ENCODE measurements at regions not wholly inside any gene's neighbourhood (a gene's known extent, or its start where the extent isn't known, plus 50 kb on each side); places are given as distances from the start of the nearest gene placed in this dataset.

DNA sequence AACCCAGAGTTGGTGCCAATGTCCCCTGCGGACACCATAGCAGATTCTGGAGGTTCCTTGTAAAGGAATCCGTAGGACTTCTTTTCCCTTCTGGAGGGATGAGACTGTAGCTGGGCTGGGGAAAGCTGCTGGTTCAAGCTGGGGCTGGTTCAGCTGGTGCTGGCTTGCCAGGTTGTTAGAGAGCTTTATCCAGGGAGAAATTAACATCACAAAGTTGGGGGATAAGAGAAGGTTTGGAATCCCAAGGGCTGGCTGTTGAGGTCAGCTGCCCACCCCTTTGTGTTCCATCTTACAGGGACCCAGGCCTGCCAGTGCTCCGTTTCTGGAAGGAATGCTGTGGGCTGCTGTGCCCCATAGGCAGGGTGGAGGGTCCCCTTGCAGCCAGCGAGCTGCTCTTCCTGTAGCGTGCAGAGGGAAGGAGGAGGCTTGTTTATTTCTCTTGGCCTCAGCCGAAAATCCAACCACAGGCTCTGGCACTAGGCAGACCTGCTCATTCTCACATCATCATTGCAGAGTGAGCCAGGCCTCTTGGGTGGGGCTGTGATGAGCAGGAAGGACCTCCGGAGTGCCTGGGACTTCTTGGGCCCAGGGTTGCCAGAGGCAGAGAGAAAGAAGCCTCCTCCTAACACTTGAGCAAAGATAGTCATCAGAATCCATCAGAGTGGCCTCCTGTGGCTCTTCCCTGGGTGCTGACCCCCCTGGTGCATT lies 251.1 kb downstream of the SEC14L1 start:
- Mint-ChIP-seq H3K27ac (peak overlapping the region; percentile 92), H3K4me1 (ENCODE audit: low read depth) (peaks cover 89% of the 10 kb centered on the region), H3K9me3 (ENCODE audit: insufficient read depth) (no peaks in the 10 kb centered on the region), H3K36me3 (ENCODE audit: low read depth) (peaks cover 57% of the 10 kb centered on the region), H3K4me3 (peak overlapping the region; percentile 84), H3K27me3 (ENCODE audit: low read depth) (no peaks in the 10 kb centered on the region)
- peak; percentile 54 for ATAC-seq
- DNase-seq = peak; percentile 84
- POLR2A ChIA-PET = interaction anchor here (0.8 to 6.9 kb wide), 8 partner anchors 8 to 58 kb away, joined by 3 to 54 read pairs (median 6); no protein-coding TSS in a partner anchor
- CTCF ChIA-PET = interaction anchor here (1.0 to 7.3 kb wide), 7 partner anchors 8 to 103 kb away, joined by 3 to 73 read pairs (median 9); no protein-coding TSS in a partner anchor

DNA sequence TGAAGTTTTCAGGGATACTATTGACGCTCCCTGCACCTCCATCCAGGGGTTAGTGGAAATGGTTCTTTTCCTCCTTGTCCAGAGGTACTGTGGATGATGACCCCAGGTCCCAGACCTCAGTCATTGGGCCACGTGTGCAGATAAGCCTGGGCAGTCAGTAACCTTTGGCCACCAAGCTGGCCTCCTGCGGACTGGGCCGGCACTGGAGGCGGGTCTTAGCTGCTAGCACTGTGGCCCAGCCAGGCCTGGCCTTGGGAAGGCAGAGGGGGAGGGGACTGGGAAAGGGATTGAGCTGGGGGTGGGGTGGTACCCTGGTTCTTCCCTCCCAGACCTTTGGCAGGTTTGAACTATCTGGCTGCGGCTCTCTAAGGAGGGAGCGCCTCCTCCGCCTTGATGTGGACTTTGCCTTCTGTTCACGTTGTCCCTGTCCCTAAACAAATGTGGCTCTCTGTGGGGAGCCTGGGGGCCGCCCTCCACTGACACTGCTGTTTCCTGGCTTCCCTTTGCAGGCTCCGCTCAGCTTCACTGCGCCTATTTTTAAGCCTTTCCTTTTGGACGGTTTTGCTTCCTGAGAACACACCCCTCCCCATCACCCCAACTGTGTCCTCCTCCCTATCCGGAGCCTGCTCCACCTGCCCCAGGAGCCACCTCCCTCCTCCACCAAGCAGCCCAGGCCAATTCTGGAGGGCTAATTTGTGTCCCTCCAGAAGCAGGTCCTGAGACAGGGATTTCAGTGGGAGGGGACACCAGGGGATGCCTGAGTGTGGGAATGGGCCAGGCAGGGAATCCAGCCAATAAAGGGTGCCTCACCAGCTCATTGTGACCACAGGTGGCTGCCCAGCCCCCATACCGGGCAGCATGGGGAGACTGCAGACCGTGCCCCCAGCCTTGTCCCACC lies 251.9 kb downstream of the SEC14L1 start:
- Mint-ChIP-seq H3K4me1 (ENCODE audit: low read depth) (peaks cover 89% of the 10 kb centered on the region), H3K27ac (peak overlapping the region; percentile 92), H3K27me3 (ENCODE audit: low read depth) (no peaks in the 10 kb centered on the region), H3K4me3 (peak overlapping the region; percentile 84), H3K36me3 (ENCODE audit: low read depth) (peaks cover 56% of the 10 kb centered on the region), H3K9me3 (ENCODE audit: insufficient read depth) (no peaks in the 10 kb centered on the region)
- ChIA-PET POLR2A (interaction anchor here (0.9 to 6.9 kb wide), 7 partner anchors 7 to 33 kb away, joined by 3 to 54 read pairs (median 7); no protein-coding TSS in a partner anchor), CTCF (interaction anchor here (1.7 to 7.3 kb wide), 4 partner anchors 8 to 61 kb away, joined by 9 to 73 read pairs (median 42); no protein-coding TSS in a partner anchor)
- DNase-seq (no peak), ATAC-seq (no peak)

DNA sequence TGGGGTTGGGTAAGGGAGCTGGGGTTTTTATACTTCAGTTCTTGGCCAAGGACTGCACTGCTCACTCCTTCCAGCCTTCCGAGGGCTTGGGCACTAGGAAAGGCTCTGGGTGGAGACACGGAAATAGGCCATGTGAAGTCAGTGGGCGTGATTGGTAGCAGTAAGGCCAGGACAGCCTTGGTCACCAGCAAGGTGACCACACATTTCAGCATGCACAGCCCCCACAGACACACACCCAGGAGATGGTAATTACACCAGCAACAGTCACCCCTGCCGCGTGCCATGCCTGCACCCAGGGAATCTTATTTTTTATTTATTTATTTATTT lies 252.5 kb downstream of the SEC14L1 start:
- H3K36me3 Mint-ChIP-seq (ENCODE audit: low read depth) = peaks cover 55% of the 10 kb centered on the region

DNA sequence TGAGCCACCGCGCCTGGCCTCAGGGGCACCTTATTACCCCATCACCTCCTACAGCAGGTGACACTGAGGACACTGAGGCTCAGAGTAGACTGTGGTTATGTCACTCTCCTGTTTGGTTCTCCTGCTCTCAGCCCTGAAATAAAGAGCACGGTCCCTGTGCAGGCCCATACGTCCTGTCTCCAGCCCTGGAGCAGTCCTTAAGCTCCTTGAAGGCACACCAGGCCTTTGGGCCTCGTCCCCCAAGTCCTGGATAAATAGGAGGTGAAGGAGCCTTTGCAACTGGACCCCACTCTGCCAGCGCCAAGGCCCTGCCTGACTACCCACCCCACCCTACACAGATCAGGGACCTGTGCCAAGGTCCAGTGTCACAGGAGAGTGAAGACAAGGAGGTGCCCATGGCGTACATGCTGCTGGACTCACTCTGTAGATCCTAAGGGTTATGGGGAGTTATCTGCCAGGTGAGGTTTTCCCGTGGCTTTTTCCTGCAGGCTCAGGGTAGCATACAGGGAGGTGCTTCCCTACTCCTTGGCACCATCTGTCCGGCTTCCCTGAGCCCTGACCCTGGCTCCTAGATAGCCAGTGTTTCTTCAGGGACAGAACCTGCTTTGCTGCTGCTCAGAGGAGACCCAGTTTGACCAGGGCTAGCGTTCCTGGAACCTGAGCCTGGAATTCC lies 253.2 kb downstream of the SEC14L1 start:
- Mint-ChIP-seq H3K4me3 (no peak overlapping the region), H3K36me3 (ENCODE audit: low read depth) (peaks cover 60% of the 10 kb centered on the region), H3K27ac (peak overlapping the region; percentile 57), H3K4me1 (ENCODE audit: low read depth) (peaks cover 90% of the 10 kb centered on the region), H3K27me3 (ENCODE audit: low read depth) (no peaks in the 10 kb centered on the region), H3K9me3 (ENCODE audit: insufficient read depth) (no peaks in the 10 kb centered on the region)
- POLR2A ChIA-PET = interaction anchor here (0.6 kb wide), 1 partner anchor 77 kb away, joined by 3 read pairs; no protein-coding TSS in a partner anchor
- ATAC-seq (no peak), DNase-seq (no peak)
- CTCF ChIA-PET = no interaction called here

More for the DNA sequence above, 252.5 kb downstream of the SEC14L1 start:
- H3K27ac Mint-ChIP-seq = peak overlapping the region; percentile 92
- POLR2A ChIA-PET = interaction anchor here (1.1 to 6.9 kb wide), 2 partner anchors 11 to 18 kb away, joined by 3 to 54 read pairs; no protein-coding TSS in a partner anchor
- H3K4me1 Mint-ChIP-seq (ENCODE audit: low read depth) = peaks cover 90% of the 10 kb centered on the region
- no peak overlapping the region for H3K4me3 Mint-ChIP-seq
- no peaks in the 10 kb centered on the region for H3K27me3 Mint-ChIP-seq (ENCODE audit: low read depth)
- ATAC-seq (no peak), DNase-seq (no peak)
- CTCF ChIA-PET = interaction anchor here (7.3 kb wide), 1 partner anchor 7 kb away, joined by 73 read pairs; no protein-coding TSS in a partner anchor
- H3K9me3 Mint-ChIP-seq (ENCODE audit: insufficient read depth) = no peaks in the 10 kb centered on the region

DNA sequence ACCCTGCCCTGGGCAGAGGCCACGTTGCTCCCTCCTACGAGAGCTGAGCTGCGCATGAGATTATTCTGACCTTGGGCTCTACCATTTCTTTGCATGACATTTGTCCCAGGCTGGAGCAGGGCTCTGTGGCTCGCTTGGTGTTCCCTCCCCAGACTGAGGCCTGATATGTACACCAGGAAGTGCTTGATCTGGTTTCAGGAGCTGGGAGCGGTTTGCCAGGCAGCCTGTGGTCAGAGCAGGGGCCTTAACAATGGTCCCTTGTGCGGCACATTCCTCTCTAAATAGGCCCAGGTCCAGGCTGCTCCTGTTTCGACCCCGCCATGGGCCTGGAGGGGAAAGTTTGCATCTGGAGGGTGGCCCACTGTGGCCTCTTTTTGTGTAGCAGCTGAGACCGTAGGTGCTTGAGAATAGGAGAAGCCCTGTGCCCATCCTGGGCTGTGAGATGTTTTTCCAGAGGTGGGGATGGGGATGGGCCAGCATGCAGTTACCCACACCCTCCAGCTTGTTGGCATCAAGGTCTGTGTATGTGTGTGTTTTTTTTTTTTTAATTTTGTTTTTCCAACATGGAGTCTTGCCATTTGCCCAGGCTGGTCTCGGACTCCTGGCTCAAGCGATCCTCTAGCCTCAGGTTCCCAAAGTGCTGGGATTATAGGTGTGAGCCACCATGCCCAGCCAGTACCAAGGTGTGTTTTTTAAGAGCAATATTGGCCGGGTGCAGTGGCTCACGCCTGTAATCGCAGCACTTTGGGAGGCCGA lies 253.9 kb downstream of the SEC14L1 start:
- Mint-ChIP-seq H3K9me3 (ENCODE audit: insufficient read depth) (no peaks in the 10 kb centered on the region), H3K4me3 (peak overlapping the region; percentile 8), H3K36me3 (ENCODE audit: low read depth) (peaks cover 59% of the 10 kb centered on the region), H3K4me1 (ENCODE audit: low read depth) (peaks cover 90% of the 10 kb centered on the region), H3K27ac (peak overlapping the region; percentile 57), H3K27me3 (ENCODE audit: low read depth) (no peaks in the 10 kb centered on the region)
- ATAC-seq (no peak), DNase-seq (no peak)
- POLR2A ChIA-PET = no interaction called here
- CTCF ChIA-PET = no interaction called here

DNA sequence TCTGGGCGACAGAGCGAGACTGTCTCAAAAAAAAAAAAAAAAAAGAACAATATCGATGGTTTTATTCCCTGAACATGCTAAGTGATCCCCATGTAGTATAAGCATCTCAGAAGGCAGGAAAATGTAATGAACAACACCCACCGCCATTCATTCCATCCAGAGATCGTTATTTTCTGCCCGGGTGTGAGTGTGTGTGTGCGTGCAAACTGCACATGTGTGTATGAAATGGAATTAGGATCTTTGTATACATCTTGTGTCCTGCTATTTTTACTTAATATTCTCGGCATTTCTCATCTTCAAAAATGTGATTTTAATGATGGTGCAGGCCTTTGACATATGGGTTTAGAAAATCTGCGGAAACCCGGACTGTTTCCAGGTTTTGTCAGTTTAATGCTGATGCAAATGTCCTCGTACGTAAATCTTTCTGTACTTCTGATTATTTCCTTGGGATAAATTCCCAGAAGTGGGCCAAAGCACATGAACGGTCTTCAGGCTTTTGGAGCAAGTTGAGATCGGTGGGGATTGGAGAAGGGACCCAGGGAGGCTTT lies 254.8 kb downstream of the SEC14L1 start:
- H3K36me3 Mint-ChIP-seq (ENCODE audit: low read depth) = peaks cover 60% of the 10 kb centered on the region
- no peak overlapping the region for H3K4me3 Mint-ChIP-seq
- H3K27me3 Mint-ChIP-seq (ENCODE audit: low read depth) = no peaks in the 10 kb centered on the region
- ChIA-PET POLR2A (no interaction called here), CTCF (interaction anchor here (0.6 to 1.5 kb wide), 3 partner anchors 25 to 46 kb away, joined by 3 to 4 read pairs (median 3); no protein-coding TSS in a partner anchor)
- H3K4me1 Mint-ChIP-seq (ENCODE audit: low read depth) = peaks cover 91% of the 10 kb centered on the region
- H3K27ac Mint-ChIP-seq = peak overlapping the region; percentile 48
- no peaks in the 10 kb centered on the region for H3K9me3 Mint-ChIP-seq (ENCODE audit: insufficient read depth)
- no peak for DNase-seq
- ATAC-seq = no peak

DNA sequence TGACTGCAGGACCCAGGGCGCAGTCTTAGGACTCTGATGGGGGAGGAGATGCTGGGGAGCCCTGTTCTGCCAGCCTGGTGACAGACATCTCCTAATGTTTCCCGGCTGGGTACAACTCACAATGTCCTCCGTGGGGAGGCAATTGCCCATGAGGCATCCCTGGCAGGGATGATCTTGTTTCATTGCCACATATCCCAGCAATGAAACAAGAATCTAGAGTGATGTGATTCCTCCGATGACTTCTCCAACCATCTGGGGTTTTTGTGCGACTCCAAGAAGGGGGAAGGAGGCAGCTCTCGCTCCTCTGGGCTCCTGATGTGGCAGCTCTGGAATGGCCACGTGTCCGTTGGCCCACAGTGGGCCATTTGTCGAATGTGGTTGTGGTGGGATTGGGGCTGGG lies 255.8 kb downstream of the SEC14L1 start:
- POLR2A ChIA-PET = interaction anchor here (1.0 to 1.1 kb wide), 2 partner anchors 19 to 20 kb away, joined by 3 to 4 read pairs; no protein-coding TSS in a partner anchor
- DNase-seq (no peak), ATAC-seq (no peak)
- H3K4me3 Mint-ChIP-seq = no peak overlapping the region
- peak overlapping the region; percentile 26 for H3K27ac Mint-ChIP-seq
- H3K4me1 Mint-ChIP-seq (ENCODE audit: low read depth) = peaks cover 91% of the 10 kb centered on the region
- CTCF ChIA-PET = interaction anchor here (1.2 to 1.7 kb wide), 3 partner anchors 24 to 65 kb away, joined by 3 to 6 read pairs (median 4); no protein-coding TSS in a partner anchor
- H3K9me3 Mint-ChIP-seq (ENCODE audit: insufficient read depth) = no peaks in the 10 kb centered on the region
- peaks cover 58% of the 10 kb centered on the region for H3K36me3 Mint-ChIP-seq (ENCODE audit: low read depth)
- no peaks in the 10 kb centered on the region for H3K27me3 Mint-ChIP-seq (ENCODE audit: low read depth)

DNA sequence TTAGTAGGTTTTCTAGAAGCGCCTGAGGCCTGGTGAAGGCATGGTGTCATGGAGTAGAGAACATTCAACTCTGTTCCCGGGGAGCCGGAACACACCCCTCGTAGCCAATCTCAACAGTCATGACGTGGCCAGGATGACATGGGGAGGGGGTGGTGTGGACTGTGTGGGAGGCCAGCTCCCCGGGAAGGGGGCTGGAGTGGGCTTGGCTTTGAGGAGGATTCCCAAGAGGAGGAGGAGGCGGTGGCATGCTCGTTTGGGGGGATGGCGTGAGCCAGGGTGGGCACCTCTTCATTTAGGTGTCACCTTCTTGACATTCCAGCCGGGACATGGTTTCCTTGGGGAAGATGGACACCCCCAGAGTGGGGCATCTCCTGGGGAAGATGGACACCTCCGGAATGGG lies 257.5 kb downstream of the SEC14L1 start:
- Mint-ChIP-seq H3K9me3 (ENCODE audit: insufficient read depth) (no peaks in the 10 kb centered on the region), H3K27me3 (ENCODE audit: low read depth) (no peaks in the 10 kb centered on the region), H3K27ac (peak overlapping the region; percentile 43), H3K4me1 (ENCODE audit: low read depth) (peaks cover 91% of the 10 kb centered on the region), H3K4me3 (no peak overlapping the region), H3K36me3 (ENCODE audit: low read depth) (peaks cover 66% of the 10 kb centered on the region)
- no peak for DNase-seq
- no peak for ATAC-seq
- POLR2A ChIA-PET = interaction anchor here (3.4 kb wide), 1 partner anchor 8 kb away, joined by 25 read pairs; no protein-coding TSS in a partner anchor
- CTCF ChIA-PET = interaction anchor here (1.2 to 3.4 kb wide), 2 partner anchors 16 to 22 kb away, joined by 3 to 51 read pairs; no protein-coding TSS in a partner anchor

DNA sequence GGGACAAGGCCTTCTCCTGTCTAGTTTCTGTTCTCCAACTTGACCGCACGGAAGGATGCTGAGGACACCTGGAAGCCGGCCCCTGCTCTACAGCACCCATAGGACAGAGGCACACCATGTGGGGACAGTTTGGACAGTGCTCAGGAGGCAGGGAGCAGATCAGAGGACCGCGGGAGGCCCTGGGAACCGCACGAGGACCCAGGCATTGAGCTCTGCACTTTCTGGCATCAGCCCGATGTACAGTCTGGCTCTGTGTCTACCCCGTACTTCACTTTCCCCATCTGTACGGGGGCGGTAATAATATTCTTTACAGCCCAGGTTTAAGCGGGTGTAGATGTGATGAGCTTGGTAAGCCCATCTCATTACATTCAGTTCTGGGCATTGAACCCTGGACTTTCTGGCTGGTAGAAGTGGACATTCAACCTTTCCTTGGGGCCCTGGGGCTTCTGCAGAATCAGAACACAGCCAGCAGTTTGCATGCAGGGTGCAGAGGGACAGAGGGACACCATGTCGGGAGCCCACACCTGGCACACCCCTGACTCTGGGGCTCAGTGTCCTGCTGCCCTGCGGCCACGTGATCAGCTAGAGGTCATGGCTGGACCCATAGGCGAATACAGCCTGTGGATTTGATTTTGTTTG lies 258.7 kb downstream of the SEC14L1 start:
- H3K4me3 Mint-ChIP-seq = no peak overlapping the region
- peaks cover 94% of the 10 kb centered on the region for H3K4me1 Mint-ChIP-seq (ENCODE audit: low read depth)
- ATAC-seq = no peak
- peak overlapping the region; percentile 96 for H3K27ac Mint-ChIP-seq
- CTCF ChIA-PET = interaction anchor here (0.8 to 8.0 kb wide), 26 partner anchors 10 to 621 kb away, joined by 3 to 149 read pairs (median 8); no protein-coding TSS in a partner anchor
- POLR2A ChIA-PET = interaction anchor here (0.6 to 3.4 kb wide), 13 partner anchors 9 to 731 kb away, joined by 3 to 25 read pairs (median 4); partner anchors contain the start of gene TMC8
- peaks cover 74% of the 10 kb centered on the region for H3K36me3 Mint-ChIP-seq (ENCODE audit: low read depth)
- DNase-seq = no peak
- H3K9me3 Mint-ChIP-seq (ENCODE audit: insufficient read depth) = no peaks in the 10 kb centered on the region
- H3K27me3 Mint-ChIP-seq (ENCODE audit: low read depth) = no peaks in the 10 kb centered on the region

DNA sequence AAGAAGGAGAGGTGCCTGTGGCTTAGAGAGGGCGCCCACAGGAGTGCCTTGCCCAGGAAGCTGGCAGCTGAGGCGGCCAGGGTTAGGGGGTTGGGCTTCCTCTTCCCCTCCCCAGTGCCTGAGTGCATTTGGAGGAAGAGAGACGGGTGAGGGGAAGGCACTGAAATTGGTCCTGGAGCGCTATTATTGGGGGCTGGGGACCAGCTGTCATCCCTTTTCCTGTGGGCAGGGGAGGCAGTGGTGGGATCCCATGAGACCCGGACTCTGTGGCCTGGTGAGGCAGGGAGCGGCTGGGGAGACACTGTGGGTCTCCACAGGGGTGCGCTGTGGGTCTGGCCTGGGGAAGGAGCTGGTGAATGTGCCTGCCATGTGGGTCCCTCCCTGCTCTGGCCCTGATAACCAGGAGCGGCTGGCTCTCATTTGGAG lies 259.7 kb downstream of the SEC14L1 start:
- peak overlapping the region; percentile 96 for H3K27ac Mint-ChIP-seq
- peak overlapping the region; percentile 81 for H3K4me3 Mint-ChIP-seq
- POLR2A ChIA-PET = interaction anchor here (0.6 to 3.4 kb wide), 19 partner anchors 10 to 244 kb away, joined by 3 to 25 read pairs (median 4); no protein-coding TSS in a partner anchor
- H3K27me3 Mint-ChIP-seq (ENCODE audit: low read depth) = no peaks in the 10 kb centered on the region
- peaks cover 80% of the 10 kb centered on the region for H3K36me3 Mint-ChIP-seq (ENCODE audit: low read depth)
- DNase-seq (peak; percentile 82), ATAC-seq (peak; percentile 77)
- H3K4me1 Mint-ChIP-seq (ENCODE audit: low read depth) = peaks cover 100% of the 10 kb centered on the region
- CTCF ChIA-PET = interaction anchor here (0.6 to 8.0 kb wide), 38 partner anchors 11 to 726 kb away, joined by 3 to 149 read pairs (median 6); no protein-coding TSS in a partner anchor
- H3K9me3 Mint-ChIP-seq (ENCODE audit: insufficient read depth) = no peaks in the 10 kb centered on the region

Data from activated CD8-positive, alpha-beta T cell treated with anti-CD3 and anti-CD28 coated beads, Interleukin-2, amount 10 ng/mL, durations not matched to agents 7 days and 5 days (primary cell).